Dermis microvascular lymphatic vessel endothelial cell (primary cell): ENCODE measurements at regions not wholly inside any gene's neighbourhood (a gene's known extent, or its start where the extent isn't known, plus 50 kb on each side); places are given as distances from the start of the nearest gene placed in this dataset.

Experiments
- DNase-seq, 2 donors: peaks; one replicate each; pipeline versions ENCODE4 v3.0.0 to v3.0.0-alpha.2; 2010; ENCODE audit warnings: low read depth in 2 of 2

- peak; percentile 38 to 84 for DNase-seq
Measured at GRCh38 chr3:42012935-42013690, 51.2 kb upstream of the ULK4 start.

GRCh38 chr3:42012383-42012934 lies 50.6 kb upstream of the ULK4 start:
- no peak for DNase-seq
